Trophoblast cell (in vitro differentiated cells and primary cell): ENCODE measurements at regions not wholly inside any gene's neighbourhood (a gene's known extent, or its start where the extent isn't known, plus 50 kb on each side); places are given as distances from the start of the nearest gene placed in this dataset.

ENCODE experiments used
- DNase-seq, 2 donors: peaks; one replicate each; pipeline ENCODE4 v3.0.0-alpha.2; 2016
- H2AFZ ChIP-seq: 2 replicates; pipeline ENCODE4 v1.6.1; 2013; ENCODE audit warnings: low read length, moderate library complexity, mild to moderate bottlenecking; ENCODE audit not compliant: insufficient read depth, poor library complexity
- H2AK5ac ChIP-seq: 2 replicates; pipeline ENCODE4 v1.6.1; 2013; ENCODE audit warnings: mild to moderate bottlenecking, low read length
- H2BK120ac ChIP-seq: 2 replicates; pipeline ENCODE4 v1.6.1; 2013; ENCODE audit warnings: low read length, mild to moderate bottlenecking, moderate library complexity; ENCODE audit not compliant: insufficient read depth, poor library complexity
- H2BK12ac ChIP-seq: 2 replicates; pipeline ENCODE4 v1.6.1; 2013; ENCODE audit warnings: mild to moderate bottlenecking, low read length, moderate library complexity
- H2BK5ac ChIP-seq: 2 replicates; pipeline ENCODE4 v1.6.1; 2013; ENCODE audit warnings: low read length, low read depth, moderate library complexity, mild to moderate bottlenecking; ENCODE audit not compliant: poor library complexity
- H3K14ac ChIP-seq: 2 replicates; pipeline ENCODE4 v1.6.1; 2013; ENCODE audit warnings: mild to moderate bottlenecking, low read length
- H3K18ac ChIP-seq: 2 replicates; pipeline ENCODE4 v1.6.1; 2013; ENCODE audit warnings: mild to moderate bottlenecking, low read length
- H3K23ac ChIP-seq: 2 replicates; pipeline ENCODE4 v1.6.1; 2013; ENCODE audit warnings: low read length
- H3K27ac ChIP-seq: 2 replicates; pipeline ENCODE4 v1.5.1; 2013; ENCODE audit warnings: low read depth, mild to moderate bottlenecking, inconsistent platforms, low read length, moderate library complexity
- H3K27me3 ChIP-seq: 2 replicates; pipeline ENCODE4 v1.6.1; 2013; ENCODE audit warnings: inconsistent platforms, mild to moderate bottlenecking, low read length, moderate library complexity; ENCODE audit not compliant: insufficient read depth
- H3K36me3 ChIP-seq, 2 experiments: 1 replicate in 1 of 2; 2 replicates in 1 of 2; pipeline ENCODE4 v1.6.1; 2013; ENCODE audit warnings: low read length in 2 of 2, mild to moderate bottlenecking in 2 of 2, moderate library complexity in 1 of 2; ENCODE audit not compliant: insufficient read depth in 2 of 2, control insufficient read depth in 1 of 2
- H3K4ac ChIP-seq: 2 replicates; pipeline ENCODE4 v1.6.1; 2013; ENCODE audit warnings: low read depth, mild to moderate bottlenecking, low read length, moderate library complexity
- H3K4me1 ChIP-seq, 2 experiments: 1 replicate in 1 of 2; 2 replicates in 1 of 2; pipeline ENCODE4 v1.6.1; 2013; ENCODE audit warnings: low read length in 2 of 2, mild to moderate bottlenecking in 2 of 2, moderate library complexity in 1 of 2; ENCODE audit not compliant: insufficient read depth in 2 of 2, control insufficient read depth in 1 of 2
- H3K4me2 ChIP-seq: 2 replicates; pipeline ENCODE4 v1.6.1; 2013; ENCODE audit warnings: inconsistent platforms, mild to moderate bottlenecking, low read length, moderate library complexity
- H3K4me3 ChIP-seq: 2 replicates; pipeline ENCODE4 v1.5.1; 2013; ENCODE audit warnings: mild to moderate bottlenecking, low read depth, low read length, inconsistent platforms
- H3K79me1 ChIP-seq: one replicate; pipeline ENCODE4 v1.6.1; 2013; ENCODE audit warnings: low read length
- H3K79me2 ChIP-seq: 2 replicates; pipeline ENCODE4 v1.6.1; 2013; ENCODE audit warnings: low read length, mild to moderate bottlenecking; ENCODE audit not compliant: control insufficient read depth, insufficient read depth, poor library complexity
- H3K9ac ChIP-seq: 2 replicates; pipeline ENCODE4 v1.6.1; 2013; ENCODE audit warnings: mild to moderate bottlenecking, low read length
- H3K9me3 ChIP-seq: 2 replicates; pipeline ENCODE4 v1.6.1; 2013; ENCODE audit warnings: low read depth, mild to moderate bottlenecking, control low read depth, inconsistent platforms, low read length; ENCODE audit not compliant: insufficient read depth
- H4K12ac ChIP-seq: 2 replicates; pipeline ENCODE4 v1.6.1; 2013; ENCODE audit warnings: low read depth, mild to moderate bottlenecking, low read length, moderate library complexity
- H4K8ac ChIP-seq: 2 replicates; pipeline ENCODE4 v1.6.1; 2013; ENCODE audit warnings: low read depth, mild to moderate bottlenecking, low read length, moderate library complexity
- H4K91ac ChIP-seq: one replicate; pipeline ENCODE4 v1.6.1; 2013; ENCODE audit warnings: low read depth, mild to moderate bottlenecking, low read length, moderate library complexity
- WGBS: extraction: QIAGEN DNeasy Blood & Tissue Kit; methylation state at CpG from one replicate; pipeline ENCODE4 v1.1.7; 2013; ENCODE audit warnings: missing lambda C conversion rate; ENCODE audit not compliant: insufficient read length, insufficient coverage; ENCODE audit errors: extremely low coverage; 5-methylcytosine and 5-hydroxymethylcytosine counted together

DNA sequence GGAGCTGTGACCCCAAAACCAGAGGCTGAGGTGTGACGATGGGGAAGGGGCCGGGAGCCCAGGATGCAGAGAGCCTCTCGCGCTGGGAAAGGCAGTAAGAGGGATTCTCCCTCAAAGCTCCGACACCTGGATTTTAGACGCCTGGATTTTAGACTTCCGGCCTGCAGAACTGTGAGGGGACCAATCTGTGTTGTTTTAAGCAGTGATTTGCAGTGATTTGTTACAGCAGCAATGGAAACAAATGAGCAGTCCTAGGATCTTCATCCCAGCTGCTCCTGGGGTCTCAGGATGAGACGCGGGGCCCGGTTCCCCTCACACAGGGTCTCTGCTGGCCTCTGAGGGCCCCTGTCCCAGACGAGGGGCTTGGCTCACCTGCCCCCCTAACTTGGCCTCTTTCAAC, 365.5 kb downstream of the THBS2 start:
- no peak for DNase-seq
- H3K79me2 ChIP-seq = peaks cover 2% of the 10 kb centered on the region
- H3K4me3 ChIP-seq = no peak overlapping the region
- H4K12ac ChIP-seq = no peak overlapping the region
- H2BK12ac ChIP-seq = no peak overlapping the region
- H3K14ac ChIP-seq = no peak overlapping the region
- no peak overlapping the region for H3K27ac ChIP-seq
- no peak overlapping the region for H3K23ac ChIP-seq
- no peaks in the 10 kb centered on the region for H3K27me3 ChIP-seq
- no peak overlapping the region for H2AK5ac ChIP-seq
- H4K8ac ChIP-seq = no peak overlapping the region
- peaks cover 3% of the 10 kb centered on the region for H3K79me1 ChIP-seq
- H3K36me3 ChIP-seq = no peaks in the 10 kb centered on the region
- peaks cover 6 to 8% of the 10 kb centered on the region in 2 experiments for H3K4me1 ChIP-seq
- no peak overlapping the region for H2BK5ac ChIP-seq
- peaks cover 3% of the 10 kb centered on the region for H3K9me3 ChIP-seq
- H3K4ac ChIP-seq = no peak overlapping the region
- no CpG with 5 or more reads among the region's 11 CpGs for WGBS
- no peak overlapping the region for H2BK120ac ChIP-seq
- H3K9ac ChIP-seq = no peak overlapping the region
- H2AFZ ChIP-seq = no peak overlapping the region
- no peak overlapping the region for H3K4me2 ChIP-seq
- H3K18ac ChIP-seq = no peak overlapping the region
- H4K91ac ChIP-seq = no peak overlapping the region

DNA sequence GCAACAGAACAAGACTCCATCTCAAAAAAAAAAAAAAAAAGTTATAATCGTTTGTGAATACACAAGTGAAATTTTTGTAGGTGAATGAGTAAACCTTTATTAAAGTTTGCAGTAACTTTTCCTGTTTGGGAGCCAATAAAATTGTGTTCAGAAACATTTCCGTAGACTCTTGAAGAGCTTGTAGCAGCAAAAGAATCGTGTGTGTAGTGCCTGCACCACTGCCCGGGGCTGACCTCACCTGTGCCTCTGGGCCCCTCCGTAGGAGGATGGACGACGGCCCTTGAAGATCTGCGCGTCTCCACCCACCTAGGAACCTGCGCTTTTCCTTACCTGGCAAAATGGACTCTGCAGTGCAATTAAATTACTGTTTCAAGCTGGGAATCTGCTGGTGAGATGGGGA, 366.0 kb downstream of the THBS2 start:
- Histone ChIP-seq H3K4me1 (peaks cover 6 to 8% of the 10 kb centered on the region in 2 experiments), H3K27ac (no peak overlapping the region), H3K27me3 (no peaks in the 10 kb centered on the region), H4K8ac (no peak overlapping the region), H3K4me2 (no peak overlapping the region), H2BK120ac (no peak overlapping the region), H3K14ac (no peak overlapping the region), H3K18ac (no peak overlapping the region), H2BK5ac (no peak overlapping the region), H3K23ac (no peak overlapping the region), H2BK12ac (no peak overlapping the region), H3K9me3 (peaks cover 3% of the 10 kb centered on the region), H2AK5ac (no peak overlapping the region), H4K91ac (no peak overlapping the region), H3K4me3 (no peak overlapping the region), H3K36me3 (no peaks in the 10 kb centered on the region), H3K79me2 (peaks cover 2% of the 10 kb centered on the region), H4K12ac (no peak overlapping the region), H3K79me1 (peaks cover 3% of the 10 kb centered on the region), H2AFZ (no peak overlapping the region), H3K9ac (no peak overlapping the region), H3K4ac (no peak overlapping the region)
- no peak for DNase-seq
- WGBS = no CpG with 5 or more reads among the region's 10 CpGs

DNA sequence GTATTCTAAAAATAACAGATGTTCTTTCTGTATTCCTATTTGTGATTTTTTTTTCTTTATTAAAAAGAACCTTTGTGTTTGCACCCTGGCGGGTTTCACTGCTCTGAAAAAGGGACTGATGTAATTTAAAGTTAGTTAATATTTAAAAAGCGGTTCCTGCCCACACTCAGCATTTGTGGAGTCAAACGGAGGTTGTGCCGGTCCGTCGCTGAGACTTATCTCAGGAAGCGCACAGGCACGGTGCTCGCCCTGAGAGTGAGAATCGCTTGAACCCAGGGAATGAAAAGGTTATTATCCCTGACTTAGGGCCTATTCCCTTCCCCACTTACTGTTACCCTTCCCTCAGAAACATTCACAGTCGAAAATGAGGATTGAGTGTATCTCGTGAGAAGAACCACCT, 366.7 kb downstream of the THBS2 start:
- Histone ChIP-seq H3K27ac (no peak overlapping the region), H3K27me3 (no peaks in the 10 kb centered on the region), H3K79me1 (peaks cover 3% of the 10 kb centered on the region), H3K79me2 (peaks cover 2% of the 10 kb centered on the region), H2AFZ (no peak overlapping the region), H3K36me3 (no peaks in the 10 kb centered on the region), H3K4me2 (no peak overlapping the region), H3K9me3 (peaks cover 3% of the 10 kb centered on the region), H3K4me1 (peaks cover 6 to 8% of the 10 kb centered on the region in 2 experiments), H3K4me3 (no peak overlapping the region), H2BK120ac (no peak overlapping the region), H3K9ac (no peak overlapping the region), H4K8ac (no peak overlapping the region), H2AK5ac (no peak overlapping the region), H2BK5ac (no peak overlapping the region), H3K14ac (no peak overlapping the region), H3K4ac (no peak overlapping the region), H3K23ac (no peak overlapping the region), H4K91ac (no peak overlapping the region), H2BK12ac (no peak overlapping the region), H4K12ac (no peak overlapping the region), H3K18ac (no peak overlapping the region)
- DNase-seq = no peak
- no CpG with 5 or more reads among the region's 12 CpGs for WGBS

GRCh38 chr6:168885751-168886742, 367.6 kb downstream of the THBS2 start:
- Histone ChIP-seq H4K8ac (no peak overlapping the region), H2BK5ac (no peak overlapping the region), H3K9ac (no peak overlapping the region), H4K12ac (no peak overlapping the region), H3K36me3 (no peaks in the 10 kb centered on the region), H3K4me3 (no peak overlapping the region), H2AFZ (no peak overlapping the region), H3K79me1 (peaks cover 3% of the 10 kb centered on the region), H3K79me2 (peaks cover 2% of the 10 kb centered on the region), H4K91ac (peak overlapping the region; percentile 0), H3K4me2 (no peak overlapping the region), H3K27ac (no peak overlapping the region), H2AK5ac (no peak overlapping the region), H3K27me3 (no peaks in the 10 kb centered on the region), H2BK120ac (peak overlapping the region; percentile 40), H3K23ac (no peak overlapping the region), H3K4me1 (peaks cover 6 to 8% of the 10 kb centered on the region in 2 experiments), H3K9me3 (peaks cover 3% of the 10 kb centered on the region), H2BK12ac (no peak overlapping the region), H3K18ac (no peak overlapping the region), H3K14ac (no peak overlapping the region), H3K4ac (no peak overlapping the region)
- peak; percentile 48 to 54 for DNase-seq
- no CpG with 5 or more reads among the region's 51 CpGs for WGBS
